Islet precursor cell (in vitro differentiated cells): ENCODE measurements at regions not wholly inside any gene's neighbourhood (a gene's known extent, or its start where the extent isn't known, plus 50 kb on each side); places are given as distances from the start of the nearest gene placed in this dataset.
A peak's percentile ranks its signal among the peaks of the same experiment; 100 is the strongest.
"Not testable (repeated sequence)": the region's sequence is repeated elsewhere in the genome, so short reads cannot be mapped to it uniquely, and the experiment has no call there.

Experiments
- DNase-seq: peaks from one replicate; pipeline ENCODE4 v3.0.0-alpha.2; 2018

DNA sequence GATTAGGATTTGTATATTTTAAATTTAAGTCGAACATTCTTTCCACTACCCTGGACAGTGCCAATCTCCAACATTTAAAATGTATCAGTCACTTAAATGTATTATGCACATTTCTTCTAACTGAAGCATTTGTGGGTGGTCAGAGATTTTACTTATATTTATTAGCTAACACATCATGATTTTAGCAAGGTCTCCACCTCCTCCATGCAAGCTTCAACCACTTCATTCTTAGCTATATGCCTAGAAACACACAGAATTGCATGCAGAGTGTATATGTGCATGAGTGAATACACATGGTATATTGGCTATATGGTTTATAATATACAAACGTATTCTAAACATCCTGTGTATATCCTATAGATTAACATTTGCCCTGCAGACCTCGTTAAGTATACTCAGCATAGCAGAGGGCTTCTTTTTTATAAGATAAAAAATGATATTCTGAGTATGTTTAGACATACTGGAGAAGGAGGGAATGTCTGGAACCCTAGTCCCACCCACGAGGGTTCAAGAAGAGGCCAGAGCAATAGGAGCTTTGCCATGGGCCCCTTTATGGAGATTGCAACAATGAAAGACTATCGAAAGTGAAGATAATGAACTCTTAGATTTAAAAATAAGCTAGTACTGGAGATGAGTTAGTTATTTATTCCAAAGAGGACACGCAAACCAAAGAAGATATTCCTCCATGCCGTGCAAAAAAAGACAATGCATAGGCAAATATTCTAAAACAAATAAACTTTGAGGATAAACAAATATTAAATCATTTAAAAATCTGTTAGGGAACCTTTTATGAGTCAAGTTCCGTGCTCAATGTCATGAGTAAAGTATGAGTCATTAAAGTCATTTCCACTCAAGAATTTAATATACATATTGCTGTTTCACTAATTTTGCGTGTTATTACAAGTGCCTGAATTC, 480.4 kb downstream of the SIPA1L2 start:
- DNase-seq = no peak

DNA sequence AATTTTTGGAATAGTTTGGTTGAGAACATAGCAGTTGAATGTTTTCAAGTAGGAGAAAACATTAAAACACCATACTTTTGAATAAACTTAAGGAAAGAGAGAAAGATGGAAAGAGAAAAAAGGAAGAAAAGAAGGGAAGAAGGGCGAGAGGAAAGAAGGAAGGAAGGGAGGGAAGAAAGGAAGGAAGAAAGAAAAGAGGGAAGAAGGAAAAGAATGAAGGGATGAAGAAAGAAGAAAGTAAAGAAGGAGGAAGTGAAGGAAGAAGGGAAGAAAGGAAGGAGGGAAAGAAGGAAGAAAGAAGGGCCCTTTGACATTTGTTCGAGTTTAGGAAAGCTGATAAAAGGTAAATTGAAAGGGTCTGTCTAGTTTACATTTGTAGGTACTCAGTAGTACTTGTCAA, 482.7 kb downstream of the SIPA1L2 start:
- DNase-seq = no peak

GRCh38 chr1:232146514-232146913, 483.4 kb downstream of the SIPA1L2 start:
- DNase-seq = no peak

DNA sequence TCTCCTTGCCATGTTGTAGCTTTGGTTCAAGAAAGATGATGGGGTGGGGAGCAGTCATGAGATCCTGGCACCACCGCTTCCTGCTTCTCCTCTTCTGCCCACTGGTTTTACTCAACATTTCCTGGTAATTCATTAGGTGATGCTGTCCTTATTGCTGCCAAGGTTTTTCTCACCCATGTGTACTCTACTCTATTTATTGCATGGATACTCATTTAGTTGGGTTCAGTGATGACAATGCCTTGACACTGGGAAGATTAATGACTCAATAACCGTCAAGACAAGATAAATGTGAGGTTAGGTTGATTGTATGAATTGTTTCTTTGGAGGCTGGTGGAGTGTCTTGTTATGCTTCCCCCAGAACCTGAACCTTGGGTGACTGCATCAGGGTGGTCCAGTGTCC, 484.2 kb downstream of the SIPA1L2 start:
- no peak for DNase-seq

GRCh38 chr1:232144696-232145230, 485.2 kb downstream of the SIPA1L2 start:
- no peak for DNase-seq

GRCh38 chr1:232143315-232143886, 486.5 kb downstream of the SIPA1L2 start:
- peak; percentile 65 for DNase-seq

- no peak for DNase-seq
These were observed 487.3 kb downstream of the SIPA1L2 start for GRCh38 chr1:232142403-232143314.

GRCh38 chr1:232141167-232141448, 488.8 kb downstream of the SIPA1L2 start:
- DNase-seq = not testable (repeated sequence)

DNA sequence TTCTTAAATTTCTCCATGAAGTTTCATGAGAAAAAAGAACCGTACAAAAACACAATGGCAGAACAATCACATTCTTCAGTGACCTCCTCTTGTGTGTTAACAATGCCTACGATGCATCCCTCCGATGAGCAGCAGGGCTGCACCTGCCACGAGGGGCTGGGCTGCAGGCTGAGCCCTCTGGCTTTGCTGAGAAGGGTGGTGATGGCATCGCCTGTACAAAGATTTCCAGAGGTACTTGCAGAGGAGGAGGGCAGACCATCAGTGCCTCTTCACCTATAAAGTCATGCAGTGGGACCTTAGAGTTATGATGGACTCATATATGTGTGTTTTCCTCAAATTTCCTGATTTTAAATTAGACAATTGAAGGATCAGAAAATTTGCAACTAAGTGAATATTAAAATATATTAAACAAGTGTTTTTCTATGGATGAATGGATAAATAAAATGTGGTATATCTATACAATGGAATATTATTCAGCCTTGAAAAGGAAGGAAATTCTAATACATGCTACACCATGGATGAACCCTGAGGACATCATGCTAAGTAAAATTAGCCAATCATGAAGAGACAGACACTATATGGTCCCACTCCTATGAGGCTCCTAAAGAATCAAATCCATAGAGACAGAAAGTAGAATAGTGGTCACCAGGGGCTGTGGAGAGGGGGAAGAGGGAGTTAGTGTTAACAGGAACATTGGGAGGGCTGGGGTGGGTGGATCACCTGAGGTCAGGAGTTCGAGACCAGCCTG, 489.3 kb downstream of the SIPA1L2 start:
- DNase-seq = no peak

DNA sequence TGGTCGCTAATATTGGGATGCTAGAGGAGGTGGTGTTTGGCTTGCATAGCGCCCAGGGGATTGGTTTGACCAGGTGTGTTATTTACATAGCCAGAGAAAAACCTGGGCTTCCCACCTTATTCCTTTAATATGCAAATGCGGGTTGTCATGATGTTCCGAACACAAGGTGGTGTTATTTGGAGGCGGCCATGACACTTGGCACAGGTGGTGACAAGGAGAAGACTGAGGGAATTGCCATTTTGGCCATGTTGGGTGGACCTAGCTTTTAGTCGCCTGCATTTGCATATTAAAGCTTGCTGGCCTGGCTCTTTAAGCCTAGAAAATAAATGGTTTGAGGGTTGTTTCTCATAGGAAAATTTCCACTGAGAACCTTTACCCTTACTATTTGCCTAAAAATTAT, 490.5 kb downstream of the SIPA1L2 start:
- no peak for DNase-seq

DNA sequence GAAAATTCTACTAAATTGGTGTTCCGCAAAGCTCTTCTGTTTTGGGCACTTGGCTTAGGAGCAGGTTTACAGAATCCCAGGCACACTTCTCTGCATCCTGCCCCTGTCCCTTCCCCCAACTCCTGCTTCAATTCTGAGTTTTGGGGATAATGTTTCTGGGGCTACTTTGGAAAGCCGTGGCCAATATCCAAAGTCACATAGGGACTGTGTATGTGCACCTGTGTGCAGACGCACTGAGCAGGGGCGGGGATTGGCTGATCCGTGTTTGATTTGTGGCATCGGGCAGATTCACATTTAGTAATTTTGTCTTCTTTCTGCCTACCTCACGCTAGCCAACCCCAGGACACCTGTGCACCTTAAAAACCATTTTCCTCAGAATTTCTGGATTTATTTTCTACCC, 491.9 kb downstream of the SIPA1L2 start:
- DNase-seq = no peak

GRCh38 chr1:232137066-232137465, 492.9 kb downstream of the SIPA1L2 start:
- no peak for DNase-seq

DNA sequence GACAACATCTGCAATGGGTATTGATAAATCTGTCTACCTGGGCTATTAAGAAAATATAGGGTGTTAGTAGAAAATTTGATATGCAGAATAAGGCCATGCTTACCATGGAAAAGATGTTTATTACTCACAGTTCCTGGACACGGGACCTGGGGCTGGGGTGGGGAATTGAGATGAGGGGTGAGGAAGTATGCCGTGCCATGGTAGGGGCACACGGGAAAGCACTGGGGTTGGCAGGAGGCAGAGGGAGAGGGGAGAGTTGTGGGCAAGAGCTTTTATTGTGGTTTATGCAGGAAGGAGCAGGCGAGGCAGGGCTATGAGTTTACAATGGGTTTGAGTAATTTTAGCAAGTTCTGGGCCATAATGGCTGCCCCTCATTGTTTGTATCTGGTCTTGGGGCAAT, 493.8 kb downstream of the SIPA1L2 start:
- no peak for DNase-seq

- DNase-seq = no peak
These were observed 495.6 kb downstream of the SIPA1L2 start for GRCh38 chr1:232134365-232134764.

- no peak for DNase-seq
These were observed 497.4 kb downstream of the SIPA1L2 start for GRCh38 chr1:232132572-232132971.

GRCh38 chr1:232131715-232132391, 498.1 kb downstream of the SIPA1L2 start:
- no peak for DNase-seq

DNA sequence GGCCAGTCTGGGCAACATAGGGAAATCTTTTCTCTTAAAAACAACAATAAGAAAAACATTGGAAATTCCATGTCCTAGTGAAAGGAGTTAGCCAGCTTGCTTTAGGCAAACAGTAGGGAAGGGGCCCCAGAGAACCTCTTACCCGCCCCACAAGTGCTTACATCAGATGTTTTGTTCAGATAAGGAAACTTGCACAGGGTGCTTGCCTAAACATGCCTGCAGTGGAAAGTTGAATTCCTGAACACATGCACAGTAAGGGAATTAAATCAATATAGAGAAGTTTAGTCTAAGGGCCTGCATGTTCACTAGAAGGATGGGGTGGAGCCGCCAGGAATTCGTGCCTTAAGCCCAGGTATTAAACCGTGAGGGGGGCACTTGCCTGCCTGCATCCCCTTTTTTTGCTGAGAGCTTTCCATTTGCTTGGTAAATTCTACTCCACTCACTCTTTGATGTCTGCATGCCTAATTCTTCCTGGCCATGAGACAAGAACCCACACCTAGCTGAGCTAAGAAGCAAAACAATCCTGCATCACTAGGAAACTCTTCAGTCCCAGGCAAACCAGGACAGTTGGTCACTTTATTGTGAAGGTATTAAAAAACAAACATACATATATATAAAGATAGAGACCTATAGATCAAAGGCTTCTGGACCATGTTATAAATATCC, 499.0 kb downstream of the SIPA1L2 start:
- no peak for DNase-seq

- DNase-seq = peak; percentile 71
These were observed 500.6 kb downstream of the DISC1 start for GRCh38 chr1:232127190-232127589.

GRCh38 chr1:232123775-232124659, 497.4 kb downstream of the DISC1 start:
- DNase-seq = no peak

DNA sequence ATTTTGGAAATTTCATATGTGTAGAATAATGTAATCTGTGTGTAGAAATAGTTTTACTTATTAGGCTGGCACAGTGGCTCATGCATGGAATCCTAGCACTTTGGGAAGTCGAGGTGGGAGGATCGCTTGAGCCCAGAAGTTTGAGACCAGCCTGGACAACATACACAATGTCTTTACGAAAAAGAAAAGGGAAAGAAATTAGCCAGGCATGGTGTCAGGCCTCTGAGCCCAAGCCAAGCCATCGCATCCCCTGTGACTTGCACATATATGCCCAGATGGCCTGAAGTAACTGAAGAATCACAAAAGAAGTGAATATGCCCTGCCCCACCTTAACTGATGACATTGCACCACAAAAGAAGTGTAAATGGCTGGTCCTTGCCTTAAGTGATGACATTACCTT, 491.3 kb downstream of the DISC1 start:
- DNase-seq = not testable (repeated sequence)
